ENCODE measurements at regions not wholly inside any gene's neighbourhood (a gene's known extent, or its start where the extent isn't known, plus 50 kb on each side); places are given as distances from the start of the nearest gene placed in this dataset.

DNA sequence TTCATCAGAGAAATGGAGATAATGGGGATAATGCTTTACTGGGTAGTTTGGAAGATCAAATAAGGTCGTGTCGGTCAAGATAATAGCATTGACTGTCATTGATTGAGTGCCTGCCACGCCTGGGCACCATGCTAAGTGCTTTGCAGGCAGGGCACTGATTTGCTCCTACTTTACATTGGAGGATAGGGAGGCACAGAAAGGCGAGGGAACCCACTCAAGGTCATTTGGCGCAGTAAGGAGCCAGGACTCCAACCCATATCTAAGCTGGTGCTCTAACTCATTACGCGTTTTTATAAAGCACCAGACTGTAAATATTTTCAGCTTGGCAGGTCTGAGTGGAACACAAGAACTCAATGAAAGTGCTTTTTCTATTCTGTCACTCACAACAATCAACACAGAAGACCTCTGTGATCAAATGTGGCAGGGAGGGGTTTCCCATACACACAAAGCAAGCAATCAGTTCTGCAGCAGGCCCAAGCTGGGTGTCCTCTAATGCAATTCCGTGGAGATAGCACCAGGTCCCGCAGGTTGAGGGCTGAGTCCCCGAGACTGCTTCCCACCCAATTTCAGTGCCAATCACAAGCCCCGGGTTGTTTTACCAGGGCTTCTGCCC lies 373.6 kb downstream of the CDH26 start:
- TF ChIP-seq, protein P1, sequence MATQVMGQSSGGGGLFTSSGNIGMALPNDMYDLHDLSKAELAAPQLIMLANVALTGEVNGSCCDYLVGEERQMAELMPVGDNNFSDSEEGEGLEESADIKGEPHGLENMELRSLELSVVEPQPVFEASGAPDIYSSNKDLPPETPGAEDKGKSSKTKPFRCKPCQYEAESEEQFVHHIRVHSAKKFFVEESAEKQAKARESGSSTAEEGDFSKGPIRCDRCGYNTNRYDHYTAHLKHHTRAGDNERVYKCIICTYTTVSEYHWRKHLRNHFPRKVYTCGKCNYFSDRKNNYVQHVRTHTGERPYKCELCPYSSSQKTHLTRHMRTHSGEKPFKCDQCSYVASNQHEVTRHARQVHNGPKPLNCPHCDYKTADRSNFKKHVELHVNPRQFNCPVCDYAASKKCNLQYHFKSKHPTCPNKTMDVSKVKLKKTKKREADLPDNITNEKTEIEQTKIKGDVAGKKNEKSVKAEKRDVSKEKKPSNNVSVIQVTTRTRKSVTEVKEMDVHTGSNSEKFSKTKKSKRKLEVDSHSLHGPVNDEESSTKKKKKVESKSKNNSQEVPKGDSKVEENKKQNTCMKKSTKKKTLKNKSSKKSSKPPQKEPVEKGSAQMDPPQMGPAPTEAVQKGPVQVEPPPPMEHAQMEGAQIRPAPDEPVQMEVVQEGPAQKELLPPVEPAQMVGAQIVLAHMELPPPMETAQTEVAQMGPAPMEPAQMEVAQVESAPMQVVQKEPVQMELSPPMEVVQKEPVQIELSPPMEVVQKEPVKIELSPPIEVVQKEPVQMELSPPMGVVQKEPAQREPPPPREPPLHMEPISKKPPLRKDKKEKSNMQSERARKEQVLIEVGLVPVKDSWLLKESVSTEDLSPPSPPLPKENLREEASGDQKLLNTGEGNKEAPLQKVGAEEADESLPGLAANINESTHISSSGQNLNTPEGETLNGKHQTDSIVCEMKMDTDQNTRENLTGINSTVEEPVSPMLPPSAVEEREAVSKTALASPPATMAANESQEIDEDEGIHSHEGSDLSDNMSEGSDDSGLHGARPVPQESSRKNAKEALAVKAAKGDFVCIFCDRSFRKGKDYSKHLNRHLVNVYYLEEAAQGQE (IDR thresholded peaks at IDR 0.05; ENCODE audit: insufficient read depth in 1 of 2, low read depth in 2 of 2, low read length in 2 of 2): no peak
- TF ChIP-seq POLR2AphosphoS5 (IDR thresholded peaks at IDR 0.05; ENCODE audit: low read depth, low read length): no peak
- no peak for TF ChIP-seq TAF1 (IDR thresholded peaks at IDR 0.05; ENCODE audit: borderline replicate concordance, insufficient read depth, low read length)

Measured in PFSK-1 (cell line).